ENCODE measurements at regions not wholly inside any gene's neighbourhood (a gene's known extent, or its start where the extent isn't known, plus 50 kb on each side); places are given as distances from the start of the nearest gene placed in this dataset.

DNA sequence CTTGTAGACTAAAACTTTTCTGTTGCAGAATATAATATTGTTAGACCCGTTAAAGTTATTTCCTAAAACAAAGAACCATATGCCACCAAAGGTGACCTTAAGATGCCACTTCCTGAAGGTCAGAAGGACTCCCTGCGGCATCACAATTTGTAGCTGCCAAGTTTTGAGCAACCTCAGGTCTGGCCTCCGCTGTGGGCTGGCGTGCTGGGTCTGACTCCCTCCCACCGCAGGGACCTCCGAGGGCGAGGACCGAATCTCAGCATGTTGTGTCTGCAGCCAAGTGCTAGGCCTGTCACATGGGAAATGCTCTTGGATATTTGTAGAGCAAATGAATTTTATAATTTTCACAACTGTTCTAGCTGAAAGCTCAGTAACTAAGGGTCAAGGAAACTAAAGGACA is 285.9 kb downstream of the NDUFA10 start:
- TF ChIP-seq CTCF (IDR thresholded peaks at IDR 0.05) (no peak), POLR2A (IDR thresholded peaks at IDR 0.05) (no peak)
